Nephron (organoid): ENCODE measurements at regions not wholly inside any gene's neighbourhood (a gene's known extent, or its start where the extent isn't known, plus 50 kb on each side); places are given as distances from the start of the nearest gene placed in this dataset.

Source experiments
- H3K27ac Mint-ChIP-seq, 3 experiments: 2 replicates each; pipeline ENCODE4 v1.8.0; 2020; ENCODE audit warnings: mixed read lengths in 3 of 3, mild to moderate bottlenecking in 2 of 3, moderate library complexity in 1 of 3
- H3K27me3 Mint-ChIP-seq: 2 replicates; pipeline ENCODE4 v1.8.0; 2021; ENCODE audit warnings: low read depth, mild to moderate bottlenecking, moderate library complexity, mixed read lengths
- H3K36me3 Mint-ChIP-seq: 2 replicates; pipeline ENCODE4 v1.8.0; 2020; ENCODE audit warnings: low read depth, mixed read lengths
- H3K4me1 Mint-ChIP-seq: 2 replicates; pipeline ENCODE4 v1.8.0; 2020; ENCODE audit warnings: mixed read lengths
- H3K4me3 Mint-ChIP-seq, 3 experiments: 2 replicates each; pipeline ENCODE4 v1.8.0; 2020; ENCODE audit warnings: mild to moderate bottlenecking in 3 of 3, mixed read lengths in 3 of 3, moderate library complexity in 2 of 3
- H3K9me3 Mint-ChIP-seq: 2 replicates; pipeline ENCODE4 v1.8.0; 2020; ENCODE audit warnings: mixed read lengths
- TF ChIP-seq, protein P1 (sequence below), 3 experiments: fragments of 200-600 bp; sonication (generic); IDR thresholded peaks; one replicate each; pipeline ENCODE4 v1.5.0; 2021; ENCODE audit warnings: antibody characterized with exemption in 3 of 3; ENCODE audit not compliant: unreplicated experiment in 3 of 3

DNA sequence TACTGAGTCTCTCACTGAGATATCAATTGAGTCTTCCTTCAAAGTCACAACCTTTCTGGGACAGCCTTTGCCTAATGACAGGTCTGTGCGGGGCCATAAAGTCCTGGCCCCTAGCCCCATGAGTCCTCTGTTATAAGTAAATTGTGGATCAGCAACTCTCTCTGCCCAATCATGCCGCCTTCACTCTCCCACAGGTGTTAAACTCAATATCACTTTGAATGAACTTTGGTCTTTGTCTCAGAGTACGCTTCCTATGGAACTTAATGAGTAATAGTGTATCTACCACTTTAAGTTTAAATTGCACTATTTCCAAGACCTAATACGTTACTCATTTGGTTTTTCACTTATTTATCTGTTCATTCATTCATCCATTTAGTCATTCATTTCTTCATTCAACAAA is 826.4 kb downstream of the TUSC7 start:
- Mint-ChIP-seq H3K27ac (no peak overlapping the region), H3K27me3 (no peaks in the 10 kb centered on the region), H3K4me1 (peaks cover 7% of the 10 kb centered on the region), H3K4me3 (no peak overlapping the region), H3K9me3 (peaks cover 2% of the 10 kb centered on the region), H3K36me3 (no peaks in the 10 kb centered on the region)
- TF ChIP-seq, protein P1, sequence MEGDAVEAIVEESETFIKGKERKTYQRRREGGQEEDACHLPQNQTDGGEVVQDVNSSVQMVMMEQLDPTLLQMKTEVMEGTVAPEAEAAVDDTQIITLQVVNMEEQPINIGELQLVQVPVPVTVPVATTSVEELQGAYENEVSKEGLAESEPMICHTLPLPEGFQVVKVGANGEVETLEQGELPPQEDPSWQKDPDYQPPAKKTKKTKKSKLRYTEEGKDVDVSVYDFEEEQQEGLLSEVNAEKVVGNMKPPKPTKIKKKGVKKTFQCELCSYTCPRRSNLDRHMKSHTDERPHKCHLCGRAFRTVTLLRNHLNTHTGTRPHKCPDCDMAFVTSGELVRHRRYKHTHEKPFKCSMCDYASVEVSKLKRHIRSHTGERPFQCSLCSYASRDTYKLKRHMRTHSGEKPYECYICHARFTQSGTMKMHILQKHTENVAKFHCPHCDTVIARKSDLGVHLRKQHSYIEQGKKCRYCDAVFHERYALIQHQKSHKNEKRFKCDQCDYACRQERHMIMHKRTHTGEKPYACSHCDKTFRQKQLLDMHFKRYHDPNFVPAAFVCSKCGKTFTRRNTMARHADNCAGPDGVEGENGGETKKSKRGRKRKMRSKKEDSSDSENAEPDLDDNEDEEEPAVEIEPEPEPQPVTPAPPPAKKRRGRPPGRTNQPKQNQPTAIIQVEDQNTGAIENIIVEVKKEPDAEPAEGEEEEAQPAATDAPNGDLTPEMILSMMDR (IDR thresholded peaks at IDR 0.05; ENCODE audit: unreplicated experiment in 3 of 3): no peak

DNA sequence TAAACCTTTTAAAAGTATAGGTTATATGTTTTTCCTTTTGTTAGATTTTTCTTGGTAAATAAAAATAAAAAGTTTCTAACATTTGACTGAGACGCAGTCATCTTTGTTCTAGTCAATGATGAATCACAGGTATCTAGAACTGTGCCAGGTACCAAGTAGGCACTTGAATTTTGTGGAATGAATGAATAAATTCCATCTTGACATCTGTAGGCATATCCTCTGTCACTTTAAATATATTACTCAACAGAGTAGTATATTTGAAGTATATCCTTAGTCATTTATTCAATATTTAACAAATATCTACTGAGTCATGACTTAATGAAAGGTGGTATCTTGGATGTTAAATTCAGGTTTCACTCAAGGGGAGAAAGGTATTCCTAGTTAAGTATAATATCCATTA is 828.4 kb downstream of the TUSC7 start:
- Mint-ChIP-seq H3K27ac (no peak overlapping the region), H3K36me3 (no peaks in the 10 kb centered on the region), H3K4me3 (no peak overlapping the region), H3K4me1 (no peaks in the 10 kb centered on the region), H3K9me3 (peaks cover 2% of the 10 kb centered on the region), H3K27me3 (no peaks in the 10 kb centered on the region)
- TF ChIP-seq, protein P1 (IDR thresholded peaks at IDR 0.05; ENCODE audit: unreplicated experiment in 3 of 3): no peak

DNA sequence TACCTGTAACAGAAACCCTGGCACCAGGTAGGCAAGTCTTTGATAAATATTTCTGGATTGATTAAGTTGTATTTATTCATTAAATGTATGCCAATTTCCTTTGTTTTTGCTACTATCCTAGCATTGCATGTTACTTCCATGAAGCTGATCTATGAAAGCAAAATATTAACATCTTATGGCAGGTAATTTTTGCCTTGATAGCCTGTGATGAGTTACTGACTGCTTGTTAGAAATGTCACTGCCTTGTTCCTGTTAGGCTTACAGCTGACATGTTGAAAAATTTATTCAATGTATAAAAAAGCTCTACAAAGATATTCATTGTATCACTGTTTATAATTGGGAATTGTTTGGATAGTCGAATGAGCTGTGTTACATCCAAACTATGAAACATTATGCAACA is 830.1 kb downstream of the TUSC7 start:
- TF ChIP-seq, protein P1 (IDR thresholded peaks at IDR 0.05; ENCODE audit: unreplicated experiment in 3 of 3): no peak
- Mint-ChIP-seq H3K4me3 (no peak overlapping the region), H3K27me3 (no peaks in the 10 kb centered on the region), H3K4me1 (peaks cover 5% of the 10 kb centered on the region), H3K36me3 (no peaks in the 10 kb centered on the region), H3K9me3 (peaks cover 2% of the 10 kb centered on the region), H3K27ac (no peak overlapping the region)

DNA sequence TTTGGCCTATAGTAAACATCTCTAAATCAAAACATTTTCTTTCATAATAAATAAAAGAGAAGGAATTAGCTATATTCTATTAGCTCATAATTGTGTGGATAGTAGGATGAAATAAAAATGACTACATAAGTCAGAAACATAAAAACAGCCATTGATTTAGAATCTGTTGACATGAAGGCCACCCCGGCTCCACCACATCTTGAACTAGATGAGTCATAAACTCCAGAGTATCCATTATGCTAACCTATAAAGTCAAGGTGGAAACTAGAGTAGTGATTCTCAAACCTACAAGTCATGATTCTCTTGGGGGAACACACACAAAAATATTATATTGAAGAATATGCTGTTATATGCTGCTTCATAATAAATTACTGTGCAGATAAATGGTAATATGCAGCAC is 831.0 kb downstream of the TUSC7 start:
- H3K4me1 Mint-ChIP-seq: peaks cover 5% of the 10 kb centered on the region
- no peak overlapping the region for H3K4me3 Mint-ChIP-seq
- H3K9me3 Mint-ChIP-seq: peaks cover 2% of the 10 kb centered on the region
- TF ChIP-seq, protein P1 (IDR thresholded peaks at IDR 0.05; ENCODE audit: unreplicated experiment in 3 of 3): no peak
- no peaks in the 10 kb centered on the region for H3K27me3 Mint-ChIP-seq
- no peaks in the 10 kb centered on the region for H3K36me3 Mint-ChIP-seq
- H3K27ac Mint-ChIP-seq: no peak overlapping the region

DNA sequence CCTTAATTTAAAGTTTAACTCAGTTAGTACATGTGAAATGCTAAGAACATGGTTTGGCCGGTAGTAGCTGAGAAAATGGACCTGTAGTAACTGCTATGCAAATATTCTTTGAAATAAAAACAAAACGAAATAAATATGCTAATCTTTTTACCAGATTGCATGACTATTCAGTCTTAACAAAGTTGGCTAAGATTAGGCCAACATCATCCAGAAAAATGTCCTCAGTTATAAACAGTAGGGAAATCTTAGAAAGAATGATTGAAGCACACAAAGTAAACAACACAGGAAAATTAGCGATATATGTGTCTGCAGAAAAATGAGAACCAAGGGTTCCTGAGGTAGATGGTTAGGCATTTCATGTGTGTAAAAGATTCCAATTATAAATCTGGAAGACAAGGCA is 832.1 kb downstream of the TUSC7 start:
- no peak overlapping the region for H3K27ac Mint-ChIP-seq
- TF ChIP-seq, protein P1 (IDR thresholded peaks at IDR 0.05; ENCODE audit: unreplicated experiment in 3 of 3): no peak
- H3K27me3 Mint-ChIP-seq: no peaks in the 10 kb centered on the region
- peaks cover 2% of the 10 kb centered on the region for H3K9me3 Mint-ChIP-seq
- peaks cover 10% of the 10 kb centered on the region for H3K4me1 Mint-ChIP-seq
- no peaks in the 10 kb centered on the region for H3K36me3 Mint-ChIP-seq
- H3K4me3 Mint-ChIP-seq: no peak overlapping the region

DNA sequence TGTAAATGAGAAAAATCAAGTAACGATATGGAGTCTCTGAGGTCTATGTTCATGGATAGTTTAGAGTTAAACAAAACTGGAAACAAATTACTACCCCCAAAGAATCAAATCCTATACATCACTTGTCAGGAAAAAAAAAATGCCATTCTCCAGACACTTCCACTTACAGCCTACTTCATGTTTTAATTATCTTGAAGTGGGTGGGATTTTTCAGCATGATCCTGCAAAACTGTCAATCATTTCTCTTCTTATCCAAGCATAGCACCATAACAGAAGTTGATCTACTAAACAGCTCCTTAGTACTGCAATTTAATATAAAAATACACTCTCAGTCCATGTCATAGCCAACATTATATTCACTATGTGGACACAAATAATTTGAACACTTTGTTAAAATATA is 833.9 kb downstream of the TUSC7 start:
- Mint-ChIP-seq H3K4me1 (peaks cover 25% of the 10 kb centered on the region), H3K4me3 (no peak overlapping the region), H3K27me3 (no peaks in the 10 kb centered on the region), H3K27ac (peak overlapping the region in 2 of 3 experiments; percentile 26 to 46), H3K9me3 (no peaks in the 10 kb centered on the region), H3K36me3 (no peaks in the 10 kb centered on the region)
- TF ChIP-seq, protein P1 (IDR thresholded peaks at IDR 0.05; ENCODE audit: unreplicated experiment in 3 of 3): no peak
